ENCODE measurements at regions not wholly inside any gene's neighbourhood (a gene's known extent, or its start where the extent isn't known, plus 50 kb on each side); places are given as distances from the start of the nearest gene placed in this dataset.

DNA sequence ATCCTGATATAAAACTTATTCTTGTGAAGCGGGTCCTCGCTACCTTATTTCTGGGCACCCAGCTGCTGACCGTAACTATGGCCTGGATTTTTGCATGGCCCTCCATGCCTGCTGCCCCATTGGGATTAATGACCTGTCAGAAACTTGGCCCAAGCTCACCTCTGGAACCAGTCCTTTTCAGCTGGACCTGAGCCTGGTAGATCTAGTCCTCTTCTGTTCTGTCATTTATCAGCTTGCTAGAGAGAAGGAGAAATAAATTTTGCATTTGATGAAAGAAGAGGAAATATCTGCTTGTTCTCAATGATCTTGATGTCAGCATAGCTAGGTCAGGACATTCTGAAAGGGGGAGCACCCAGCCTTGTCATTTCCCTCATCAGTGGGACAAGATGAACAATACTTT is 387.8 kb upstream of the LARGE1 start:
- TF ChIP-seq, protein P1, sequence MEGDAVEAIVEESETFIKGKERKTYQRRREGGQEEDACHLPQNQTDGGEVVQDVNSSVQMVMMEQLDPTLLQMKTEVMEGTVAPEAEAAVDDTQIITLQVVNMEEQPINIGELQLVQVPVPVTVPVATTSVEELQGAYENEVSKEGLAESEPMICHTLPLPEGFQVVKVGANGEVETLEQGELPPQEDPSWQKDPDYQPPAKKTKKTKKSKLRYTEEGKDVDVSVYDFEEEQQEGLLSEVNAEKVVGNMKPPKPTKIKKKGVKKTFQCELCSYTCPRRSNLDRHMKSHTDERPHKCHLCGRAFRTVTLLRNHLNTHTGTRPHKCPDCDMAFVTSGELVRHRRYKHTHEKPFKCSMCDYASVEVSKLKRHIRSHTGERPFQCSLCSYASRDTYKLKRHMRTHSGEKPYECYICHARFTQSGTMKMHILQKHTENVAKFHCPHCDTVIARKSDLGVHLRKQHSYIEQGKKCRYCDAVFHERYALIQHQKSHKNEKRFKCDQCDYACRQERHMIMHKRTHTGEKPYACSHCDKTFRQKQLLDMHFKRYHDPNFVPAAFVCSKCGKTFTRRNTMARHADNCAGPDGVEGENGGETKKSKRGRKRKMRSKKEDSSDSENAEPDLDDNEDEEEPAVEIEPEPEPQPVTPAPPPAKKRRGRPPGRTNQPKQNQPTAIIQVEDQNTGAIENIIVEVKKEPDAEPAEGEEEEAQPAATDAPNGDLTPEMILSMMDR (IDR thresholded peaks at IDR 0.05), result no peak
- TF ChIP-seq POLR2A (IDR thresholded peaks at IDR 0.05), result no peak

All from ovary (tissue), 3 donors.